ENCODE measurements at regions not wholly inside any gene's neighbourhood (a gene's known extent, or its start where the extent isn't known, plus 50 kb on each side); places are given as distances from the start of the nearest gene placed in this dataset.

- DNase-seq (ENCODE audit: low spot score), result no peak
- no peak for ATAC-seq (ENCODE audit: insufficient number of reproducible peaks, low FRiP score, low read depth)
- no peak for TF ChIP-seq CTCF (IDR thresholded peaks at IDR 0.05)
- Histone ChIP-seq H3K36me3 (no peaks in the 10 kb centered on the region), H3K27me3 (replicated peaks; ENCODE audit: insufficient read depth) (no peaks in the 10 kb centered on the region), H3K9me3 (no peaks in the 10 kb centered on the region), H3K4me1 (ENCODE audit: control insufficient read depth in 1 of 2, low read depth in 2 of 2) (no peaks in the 10 kb centered on the region), H3K4me3 (no peak overlapping the region), H3K27ac (no peak overlapping the region)
These were observed 595.9 kb downstream of the SMARCA1 start for GRCh38 chrX:128927363-128927762.

GRCh38 chrX:128906753-128907152, 616.5 kb downstream of the SMARCA1 start:
- ATAC-seq (ENCODE audit: insufficient number of reproducible peaks, low FRiP score, low read depth), result no peak
- DNase-seq (ENCODE audit: low spot score), result no peak
- Histone ChIP-seq H3K36me3 (no peaks in the 10 kb centered on the region), H3K9me3 (no peaks in the 10 kb centered on the region), H3K4me3 (no peak overlapping the region), H3K27me3 (replicated peaks; ENCODE audit: insufficient read depth) (no peaks in the 10 kb centered on the region), H3K27ac (no peak overlapping the region), H3K4me1 (ENCODE audit: control insufficient read depth in 1 of 2, low read depth in 2 of 2) (no peaks in the 10 kb centered on the region)
- no peak for TF ChIP-seq CTCF (IDR thresholded peaks at IDR 0.05)

- DNase-seq (ENCODE audit: low spot score) (no peak), ATAC-seq (ENCODE audit: insufficient number of reproducible peaks, low FRiP score, low read depth) (no peak)
- Histone ChIP-seq H3K27ac (no peak overlapping the region), H3K36me3 (no peaks in the 10 kb centered on the region), H3K27me3 (replicated peaks; ENCODE audit: insufficient read depth) (no peaks in the 10 kb centered on the region), H3K4me1 (ENCODE audit: control insufficient read depth in 1 of 2, low read depth in 2 of 2) (no peaks in the 10 kb centered on the region), H3K9me3 (no peaks in the 10 kb centered on the region), H3K4me3 (no peak overlapping the region)
- TF ChIP-seq CTCF (IDR thresholded peaks at IDR 0.05), result no peak
These were observed 622.3 kb downstream of the SMARCA1 start for GRCh38 chrX:128901018-128901417.

- Histone ChIP-seq H3K4me1 (ENCODE audit: control insufficient read depth in 1 of 2, low read depth in 2 of 2) (no peaks in the 10 kb centered on the region), H3K9me3 (no peaks in the 10 kb centered on the region), H3K4me3 (no peak overlapping the region), H3K27ac (no peak overlapping the region), H3K36me3 (no peaks in the 10 kb centered on the region), H3K27me3 (replicated peaks; ENCODE audit: insufficient read depth) (no peaks in the 10 kb centered on the region)
- ATAC-seq (ENCODE audit: insufficient number of reproducible peaks, low FRiP score, low read depth) (no peak), DNase-seq (ENCODE audit: low spot score) (no peak)
- TF ChIP-seq CTCF (IDR thresholded peaks at IDR 0.05), result no peak
These were observed 625.7 kb downstream of the SMARCA1 start for GRCh38 chrX:128897621-128898020.

- no peaks in the 10 kb centered on the region for H3K27me3 ChIP-seq (replicated peaks; ENCODE audit: insufficient read depth)
- H3K4me3 ChIP-seq, result no peak overlapping the region
- no peaks in the 10 kb centered on the region for H3K9me3 ChIP-seq
- no peaks in the 10 kb centered on the region for H3K36me3 ChIP-seq
- no peak overlapping the region for H3K27ac ChIP-seq
- no peaks in the 10 kb centered on the region for H3K4me1 ChIP-seq (ENCODE audit: control insufficient read depth in 1 of 2, low read depth in 2 of 2)
- ATAC-seq (ENCODE audit: insufficient number of reproducible peaks, low FRiP score, low read depth), result no peak
- TF ChIP-seq CTCF (IDR thresholded peaks at IDR 0.05), result no peak
- no peak for DNase-seq (ENCODE audit: low spot score)
These were observed 631.7 kb downstream of the SMARCA1 start for GRCh38 chrX:128891554-128891953.
